GM21360 (cell line): ENCODE measurements at regions not wholly inside any gene's neighbourhood (a gene's known extent, or its start where the extent isn't known, plus 50 kb on each side); places are given as distances from the start of the nearest gene placed in this dataset.

Experiments used
- ATAC-seq: cut with Tn5 transposase; IDR thresholded peaks from one replicate; pipeline ENCODE4 v1.9.1; 2021; ENCODE audit warnings: mild to moderate bottlenecking, moderate library complexity; ENCODE audit not compliant: unreplicated experiment

- ATAC-seq = no peak
Measured at GRCh38 chr5:82332064-82332855, 54.1 kb upstream of the RPS23 start.

DNA sequence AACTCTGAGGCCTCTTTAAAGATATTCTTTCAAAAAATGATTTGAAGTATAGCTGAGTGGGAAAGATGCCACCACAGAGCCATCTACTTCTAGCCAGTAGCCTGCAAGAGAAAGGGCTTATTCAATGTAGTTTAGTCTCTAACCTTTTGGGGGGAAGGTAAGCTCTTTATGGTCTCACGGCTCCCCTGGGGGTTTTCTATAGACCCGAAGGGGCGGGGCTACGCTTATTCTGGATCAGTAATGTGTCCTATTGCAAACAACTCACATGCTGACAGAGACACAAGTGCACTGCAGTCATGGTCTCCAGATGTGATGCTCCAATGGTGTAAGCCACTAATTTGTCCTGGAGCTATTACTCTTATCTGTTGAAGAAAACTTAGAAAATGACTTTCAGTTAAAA is 53.4 kb upstream of the RPS23 start:
- no peak for ATAC-seq

- no peak for ATAC-seq
Measured at GRCh38 chr5:82330530-82331270, 52.5 kb upstream of the RPS23 start.

GRCh38 chr5:82329393-82329792 is 51.2 kb upstream of the RPS23 start:
- ATAC-seq = no peak
